ENCODE measurements at regions not wholly inside any gene's neighbourhood (a gene's known extent, or its start where the extent isn't known, plus 50 kb on each side); places are given as distances from the start of the nearest gene placed in this dataset.

DNA sequence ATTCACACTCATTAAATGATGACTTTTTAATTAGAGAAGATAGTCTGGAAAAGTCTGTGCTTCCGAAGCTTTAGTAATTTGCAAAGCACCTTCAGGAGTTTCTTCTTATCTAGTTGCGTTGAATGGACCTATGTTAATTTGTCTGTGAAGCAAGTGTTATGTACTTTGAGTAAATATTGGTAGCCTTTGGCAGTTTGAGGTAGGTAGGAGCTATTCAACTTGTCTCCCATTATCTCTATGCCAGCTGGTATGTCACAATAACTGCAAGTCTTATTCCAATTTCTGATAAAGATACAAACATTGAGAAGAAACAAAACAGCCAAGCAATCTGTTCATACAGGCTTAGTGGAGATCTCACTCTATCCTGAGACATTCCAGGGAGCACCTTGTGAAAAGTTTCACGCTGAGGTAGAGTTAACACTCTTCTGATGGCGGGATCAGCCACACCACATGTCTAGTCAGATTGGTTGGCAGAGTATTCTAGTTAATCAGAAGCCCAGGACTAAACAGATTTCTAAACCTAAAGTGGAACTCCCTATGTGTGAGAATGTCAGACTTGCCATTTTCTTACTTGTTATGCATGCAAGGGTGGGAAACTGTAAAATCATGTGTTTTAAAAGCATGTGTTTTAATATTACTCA, 219.8 kb upstream of the MANEA start:
- no peaks in the 10 kb centered on the region for H3K4me1 ChIP-seq
- no peak for DNase-seq

DNA sequence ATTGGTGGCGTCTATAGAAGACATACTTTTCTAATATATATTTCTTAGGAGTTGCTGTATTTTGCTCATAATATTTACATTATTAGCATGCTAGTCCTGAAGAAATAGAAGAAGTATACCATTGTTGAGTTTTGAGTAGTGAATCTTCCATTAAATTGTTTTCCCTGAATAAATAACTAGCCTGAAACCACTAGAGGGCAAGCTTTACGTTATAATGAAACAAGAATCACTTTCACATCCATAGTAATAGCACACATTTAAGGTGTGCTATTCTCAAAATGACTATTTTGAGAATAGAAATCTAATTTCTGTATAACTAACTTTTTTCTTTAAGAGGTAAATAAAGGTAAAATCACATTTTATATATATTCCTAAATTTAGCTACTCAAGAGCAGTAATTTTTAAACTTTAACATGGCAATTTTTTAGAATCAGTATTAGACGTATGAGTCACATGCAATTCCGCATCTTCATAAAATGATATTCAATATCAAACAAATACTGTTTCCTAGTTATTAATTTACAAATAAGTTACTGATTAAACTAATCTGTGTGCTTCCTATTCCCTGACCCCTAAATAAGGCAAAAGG, 213.2 kb upstream of the MANEA start:
- TF ChIP-seq, protein P1, sequence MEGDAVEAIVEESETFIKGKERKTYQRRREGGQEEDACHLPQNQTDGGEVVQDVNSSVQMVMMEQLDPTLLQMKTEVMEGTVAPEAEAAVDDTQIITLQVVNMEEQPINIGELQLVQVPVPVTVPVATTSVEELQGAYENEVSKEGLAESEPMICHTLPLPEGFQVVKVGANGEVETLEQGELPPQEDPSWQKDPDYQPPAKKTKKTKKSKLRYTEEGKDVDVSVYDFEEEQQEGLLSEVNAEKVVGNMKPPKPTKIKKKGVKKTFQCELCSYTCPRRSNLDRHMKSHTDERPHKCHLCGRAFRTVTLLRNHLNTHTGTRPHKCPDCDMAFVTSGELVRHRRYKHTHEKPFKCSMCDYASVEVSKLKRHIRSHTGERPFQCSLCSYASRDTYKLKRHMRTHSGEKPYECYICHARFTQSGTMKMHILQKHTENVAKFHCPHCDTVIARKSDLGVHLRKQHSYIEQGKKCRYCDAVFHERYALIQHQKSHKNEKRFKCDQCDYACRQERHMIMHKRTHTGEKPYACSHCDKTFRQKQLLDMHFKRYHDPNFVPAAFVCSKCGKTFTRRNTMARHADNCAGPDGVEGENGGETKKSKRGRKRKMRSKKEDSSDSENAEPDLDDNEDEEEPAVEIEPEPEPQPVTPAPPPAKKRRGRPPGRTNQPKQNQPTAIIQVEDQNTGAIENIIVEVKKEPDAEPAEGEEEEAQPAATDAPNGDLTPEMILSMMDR (IDR thresholded peaks at IDR 0.05), result peak; percentile 39
- no peak for ATAC-seq
- Histone ChIP-seq H3K36me3 (no peaks in the 10 kb centered on the region), H3K27ac (no peak overlapping the region), H3K4me1 (no peaks in the 10 kb centered on the region), H3K4me3 (no peak overlapping the region), H3K27me3 (no peaks in the 10 kb centered on the region), H3K9me3 (no peaks in the 10 kb centered on the region)
- intact Hi-C loops (cut with DNase I), result no loop called here
- DNase-seq, result no peak

More for the DNA sequence above, 219.8 kb upstream of the MANEA start:
- intact Hi-C loops (cut with DNase I), result no loop called here
- TF ChIP-seq, protein P1 (IDR thresholded peaks at IDR 0.05), result no peak
- no peak overlapping the region for H3K4me3 ChIP-seq
- no peaks in the 10 kb centered on the region for H3K9me3 ChIP-seq
- H3K27ac ChIP-seq, result no peak overlapping the region
- ATAC-seq, result no peak
- no peaks in the 10 kb centered on the region for H3K27me3 ChIP-seq
- H3K36me3 ChIP-seq, result no peaks in the 10 kb centered on the region

DNA sequence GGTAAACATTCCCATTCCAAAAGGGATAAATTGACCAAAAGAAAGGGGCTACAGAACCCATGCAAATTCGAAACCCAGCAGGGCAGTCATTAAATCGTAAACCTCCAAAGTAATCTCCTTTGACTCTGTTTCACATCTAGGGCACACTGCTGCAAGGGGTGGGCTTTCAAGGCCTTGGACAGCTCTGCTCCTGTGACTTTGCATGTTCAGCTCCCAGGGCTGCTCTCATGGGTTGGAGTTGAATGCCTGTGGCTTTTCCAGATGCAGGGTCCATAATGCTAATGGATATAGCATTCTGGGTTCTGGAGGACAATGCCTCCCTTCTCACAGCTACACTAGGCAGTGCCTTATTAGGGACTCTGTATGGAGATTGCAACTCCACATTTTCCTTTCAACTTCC, 211.9 kb upstream of the MANEA start:
- Histone ChIP-seq H3K9me3 (no peaks in the 10 kb centered on the region), H3K4me3 (no peak overlapping the region), H3K36me3 (no peaks in the 10 kb centered on the region), H3K27ac (no peak overlapping the region), H3K4me1 (no peaks in the 10 kb centered on the region), H3K27me3 (no peaks in the 10 kb centered on the region)
- TF ChIP-seq, protein P1 (IDR thresholded peaks at IDR 0.05), result no peak
- intact Hi-C loops (cut with DNase I), result no loop called here
- ATAC-seq (no peak), DNase-seq (no peak)

- no peaks in the 10 kb centered on the region for H3K27me3 ChIP-seq
- no peak for ATAC-seq
- TF ChIP-seq, protein P1 (IDR thresholded peaks at IDR 0.05), result no peak
Observed at GRCh38 chr6:95366414-95366813, 210.9 kb upstream of the MANEA start.

GRCh38 chr6:95383878-95384277, 193.5 kb upstream of the MANEA start:
- Histone ChIP-seq H3K4me3 (no peak overlapping the region), H3K9me3 (no peaks in the 10 kb centered on the region), H3K36me3 (no peaks in the 10 kb centered on the region), H3K27me3 (no peaks in the 10 kb centered on the region), H3K4me1 (no peaks in the 10 kb centered on the region), H3K27ac (no peak overlapping the region)
- intact Hi-C loops (cut with DNase I), result no loop called here
- peak; percentile 53 for DNase-seq
- TF ChIP-seq, protein P1 (IDR thresholded peaks at IDR 0.05), result no peak
- peak; percentile 39 for ATAC-seq

More at GRCh38 chr6:95366414-95366813, 210.9 kb upstream of the MANEA start:
- no peaks in the 10 kb centered on the region for H3K9me3 ChIP-seq
- intact Hi-C loops (cut with DNase I), result no loop called here
- no peaks in the 10 kb centered on the region for H3K36me3 ChIP-seq
- H3K4me1 ChIP-seq, result no peaks in the 10 kb centered on the region
- no peak for DNase-seq
- H3K27ac ChIP-seq, result no peak overlapping the region
- no peak overlapping the region for H3K4me3 ChIP-seq

Measured in upper lobe of right lung (tissue), 1 donor.